ENCODE measurements at regions not wholly inside any gene's neighbourhood (a gene's known extent, or its start where the extent isn't known, plus 50 kb on each side); places are given as distances from the start of the nearest gene placed in this dataset.
A peak's percentile ranks its signal among the peaks of the same experiment; 100 is the strongest.
"Not testable (repeated sequence)": the region's sequence is repeated elsewhere in the genome, so short reads cannot be mapped to it uniquely, and the experiment has no call there.

GRCh38 chr17:79560527-79560926 lies 50.3 kb downstream of the RBFOX3 start:
- no peak for DNase-seq

GRCh38 chr17:79559111-79559887 lies 51.6 kb downstream of the RBFOX3 start:
- DNase-seq: no peak

- peak; percentile 41 for DNase-seq
Observed at GRCh38 chr17:79558091-79558900, 52.6 kb downstream of the RBFOX3 start.

GRCh38 chr17:79557276-79558090 lies 53.4 kb downstream of the RBFOX3 start:
- no peak for DNase-seq

- no peak for DNase-seq
Observed at GRCh38 chr17:79556271-79556670, 54.6 kb downstream of the RBFOX3 start.

- no peak for DNase-seq
Observed at GRCh38 chr17:79555543-79555942, 55.3 kb downstream of the RBFOX3 start.

- not testable (repeated sequence) for DNase-seq
Observed at GRCh38 chr17:79554346-79554745, 56.5 kb downstream of the RBFOX3 start.

GRCh38 chr17:79552824-79553223 lies 58.0 kb downstream of the RBFOX3 start:
- no peak for DNase-seq

GRCh38 chr17:79552405-79552804 lies 58.4 kb downstream of the RBFOX3 start:
- DNase-seq: no peak

GRCh38 chr17:79549141-79549915 lies 61.5 kb downstream of the RBFOX3 start:
- DNase-seq: no peak

GRCh38 chr17:79548116-79548515 lies 62.7 kb downstream of the RBFOX3 start:
- DNase-seq: no peak

GRCh38 chr17:79547586-79547985 lies 63.3 kb downstream of the RBFOX3 start:
- DNase-seq: no peak

- DNase-seq: not testable (repeated sequence)
Observed at GRCh38 chr17:79547171-79547570, 63.7 kb downstream of the RBFOX3 start.

GRCh38 chr17:79546386-79546785 lies 64.5 kb downstream of the RBFOX3 start:
- no peak for DNase-seq

- no peak for DNase-seq
Observed at GRCh38 chr17:79545251-79546005, 65.4 kb downstream of the RBFOX3 start.

GRCh38 chr17:79544142-79544914 lies 66.5 kb downstream of the RBFOX3 start:
- DNase-seq: no peak

- DNase-seq: no peak
Observed at GRCh38 chr17:79543531-79543930, 67.3 kb downstream of the RBFOX3 start.

GRCh38 chr17:79542718-79543117 lies 68.1 kb downstream of the RBFOX3 start:
- no peak for DNase-seq

GRCh38 chr17:79541056-79541850 lies 69.6 kb downstream of the RBFOX3 start:
- no peak for DNase-seq
